Left ventricle myocardium inferior (tissue), 1 donor: ENCODE measurements at regions not wholly inside any gene's neighbourhood (a gene's known extent, or its start where the extent isn't known, plus 50 kb on each side); places are given as distances from the start of the nearest gene placed in this dataset.
"Not testable (repeated sequence)": the region's sequence is repeated elsewhere in the genome, so short reads cannot be mapped to it uniquely, and the experiment has no call there.

Source experiments
- DNase-seq: peaks from one replicate; pipeline ENCODE4 v3.0.0-alpha.2; 2020
- H3K27ac ChIP-seq: fragments of 200-600 bp; replicated peaks from 2 replicates; pipeline ENCODE4 v1.8.0; 2021
- H3K27me3 ChIP-seq: fragments of 200-600 bp; 2 replicates; pipeline ENCODE4 v1.8.0; 2021; ENCODE audit warnings: low read depth
- H3K36me3 ChIP-seq: fragments of 200-600 bp; 2 replicates; pipeline ENCODE4 v1.8.0; 2021
- H3K4me1 ChIP-seq: fragments of 200-600 bp; 2 replicates; pipeline ENCODE4 v1.8.0; 2021
- H3K4me3 ChIP-seq: fragments of 200-600 bp; 2 replicates; pipeline ENCODE4 v1.8.0; 2021; ENCODE audit warnings: mild to moderate bottlenecking, moderate library complexity
- H3K9me3 ChIP-seq: fragments of 200-600 bp; replicated peaks from 2 replicates; pipeline ENCODE4 v1.8.0; 2021
- CTCF ChIP-seq: fragments of 200-600 bp; IDR thresholded peaks from 2 replicates; pipeline ENCODE4 v1.8.0; 2021; ENCODE audit warnings: antibody characterized with exemption, mild to moderate bottlenecking, borderline replicate concordance
- intact Hi-C: fragments of 100-400 bp; cut with micrococcal nuclease; formaldehyde crosslinking; loops from one replicate; pipeline ENCODE4 v1.11.0; 2022
- donor health status: DM: no; HTN: yes; CAD: no; lungs with severe emphysema.

GRCh38 chr5:101253096-101253495 is 350.0 kb upstream of the ST8SIA4 start:
- intact Hi-C loops, result no loop called here
- TF ChIP-seq CTCF, result no peak
- no peak overlapping the region for H3K27ac ChIP-seq

GRCh38 chr5:101244621-101245020 is 341.5 kb upstream of the ST8SIA4 start:
- no peak for TF ChIP-seq CTCF
- no peak overlapping the region for H3K4me3 ChIP-seq
- intact Hi-C loops, result no loop called here
- no peaks in the 10 kb centered on the region for H3K36me3 ChIP-seq
- no peak overlapping the region for H3K27ac ChIP-seq
- peaks cover 56% of the 10 kb centered on the region for H3K9me3 ChIP-seq
- DNase-seq, result no peak
- H3K4me1 ChIP-seq, result no peaks in the 10 kb centered on the region
- no peaks in the 10 kb centered on the region for H3K27me3 ChIP-seq

More at GRCh38 chr5:101253096-101253495, 350.0 kb upstream of the ST8SIA4 start:
- H3K9me3 ChIP-seq, result peaks cover 31% of the 10 kb centered on the region
- no peaks in the 10 kb centered on the region for H3K36me3 ChIP-seq
- H3K27me3 ChIP-seq, result no peaks in the 10 kb centered on the region
- no peak overlapping the region for H3K4me3 ChIP-seq
- DNase-seq, result no peak
- no peaks in the 10 kb centered on the region for H3K4me1 ChIP-seq

- intact Hi-C loops, result no loop called here
- no peak for DNase-seq
- Histone ChIP-seq H3K4me1 (no peaks in the 10 kb centered on the region), H3K4me3 (no peak overlapping the region), H3K27ac (no peak overlapping the region), H3K27me3 (no peaks in the 10 kb centered on the region), H3K36me3 (no peaks in the 10 kb centered on the region), H3K9me3 (no peaks in the 10 kb centered on the region)
- TF ChIP-seq CTCF, result no peak
Measured at GRCh38 chr5:101212942-101213514, 309.9 kb upstream of the ST8SIA4 start.

DNA sequence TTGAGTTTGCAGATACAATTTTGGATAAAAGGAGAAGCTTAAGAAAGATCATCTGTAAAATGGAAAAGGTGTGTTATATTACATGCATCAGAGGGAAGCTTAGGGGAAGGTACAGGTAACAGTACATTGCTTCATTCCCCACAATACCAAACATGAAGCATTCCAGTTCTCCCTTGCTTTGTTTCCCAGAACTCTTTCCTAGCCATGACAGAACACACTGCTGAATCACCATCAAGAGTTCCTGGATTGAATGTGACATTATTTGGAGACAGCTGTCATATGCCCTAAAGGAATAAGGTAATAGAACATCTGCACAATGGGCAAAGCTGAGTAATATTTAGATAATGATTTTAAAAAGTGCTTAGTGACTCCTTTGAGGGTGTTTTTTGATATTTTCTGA is 303.5 kb upstream of the ST8SIA4 start:
- no peak for TF ChIP-seq CTCF
- Histone ChIP-seq H3K4me1 (no peaks in the 10 kb centered on the region), H3K27ac (no peak overlapping the region), H3K9me3 (no peaks in the 10 kb centered on the region), H3K4me3 (no peak overlapping the region), H3K36me3 (no peaks in the 10 kb centered on the region), H3K27me3 (no peaks in the 10 kb centered on the region)
- intact Hi-C loops, result no loop called here
- no peak for DNase-seq

DNA sequence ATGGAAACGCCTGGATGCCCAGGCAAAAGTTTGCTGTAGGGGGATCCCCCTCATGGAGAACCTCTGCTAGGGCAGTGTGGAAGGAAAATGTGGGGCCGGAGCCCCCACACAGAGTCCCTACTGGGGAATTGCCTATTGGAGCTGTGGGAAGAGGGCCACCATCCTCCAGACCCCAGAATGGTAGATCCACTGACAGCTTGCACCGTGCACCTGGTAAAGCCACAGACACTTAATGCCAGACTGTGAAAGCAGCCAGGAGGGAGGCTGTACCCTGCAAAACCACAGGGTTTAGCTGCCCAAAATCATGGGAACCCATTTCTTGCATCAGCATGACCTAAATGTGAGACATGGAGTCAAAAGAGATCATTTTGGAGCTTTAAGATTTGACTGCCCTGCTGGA is 302.0 kb upstream of the ST8SIA4 start:
- H3K4me1 ChIP-seq, intact Hi-C loops, DNase-seq, H3K27me3 ChIP-seq, H3K4me3 ChIP-seq, H3K36me3 ChIP-seq, H3K9me3 ChIP-seq, H3K27ac ChIP-seq: not testable (repeated sequence)

GRCh38 chr5:101180365-101180764 is 277.3 kb upstream of the ST8SIA4 start:
- H3K4me1 ChIP-seq, H3K36me3 ChIP-seq, H3K27ac ChIP-seq, H3K4me3 ChIP-seq, intact Hi-C loops, DNase-seq, H3K27me3 ChIP-seq: not testable (repeated sequence)
- peaks cover 16% of the 10 kb centered on the region for H3K9me3 ChIP-seq

GRCh38 chr5:101176605-101177004 is 273.5 kb upstream of the ST8SIA4 start:
- no peak for TF ChIP-seq CTCF
- DNase-seq, result no peak
- Histone ChIP-seq H3K9me3 (peaks cover 13% of the 10 kb centered on the region), H3K27me3 (no peaks in the 10 kb centered on the region), H3K27ac (no peak overlapping the region), H3K36me3 (no peaks in the 10 kb centered on the region), H3K4me3 (no peak overlapping the region), H3K4me1 (no peaks in the 10 kb centered on the region)
- intact Hi-C loops, result no loop called here
